Mesothelial cell of epicardium (in vitro differentiated cells): ENCODE measurements at regions not wholly inside any gene's neighbourhood (a gene's known extent, or its start where the extent isn't known, plus 50 kb on each side); places are given as distances from the start of the nearest gene placed in this dataset.

Source experiments
- DNase-seq, 2 experiments: peaks; one replicate each; pipeline ENCODE4 v3.0.0; 2021; ENCODE audit warnings: low spot score in 2 of 2; ENCODE audit not compliant: unreplicated experiment in 2 of 2
- H3K27ac Mint-ChIP-seq: 2 replicates; pipeline ENCODE4 v1.8.0; 2021; ENCODE audit warnings: mixed read lengths
- H3K27me3 Mint-ChIP-seq: 2 replicates; pipeline ENCODE4 v1.8.0; 2021; ENCODE audit warnings: low read depth, mixed read lengths
- H3K36me3 Mint-ChIP-seq: 2 replicates; pipeline ENCODE4 v1.8.0; 2021; ENCODE audit warnings: mixed read lengths
- H3K4me1 Mint-ChIP-seq: 2 replicates; pipeline ENCODE4 v1.8.0; 2021; ENCODE audit warnings: mixed read lengths
- H3K4me3 Mint-ChIP-seq: 2 replicates; pipeline ENCODE4 v1.8.0; 2021; ENCODE audit warnings: mild to moderate bottlenecking, moderate library complexity, mixed read lengths
- H3K9me3 Mint-ChIP-seq: 2 replicates; pipeline ENCODE4 v1.8.0; 2021; ENCODE audit warnings: mixed read lengths
- CTCF ChIP-seq: fragments of 200-600 bp; sonication (generic); IDR thresholded peaks from one replicate; pipeline ENCODE4 v1.5.0; 2021; ENCODE audit warnings: antibody characterized with exemption; ENCODE audit not compliant: unreplicated experiment

GRCh38 chr22:22049684-22050083 is 67.1 kb upstream of the TOP3B start:
- Mint-ChIP-seq H3K4me1 (no peaks in the 10 kb centered on the region), H3K27me3 (peaks cover 70% of the 10 kb centered on the region), H3K27ac (no peak overlapping the region), H3K36me3 (no peaks in the 10 kb centered on the region), H3K4me3 (no peak overlapping the region), H3K9me3 (peaks cover 11% of the 10 kb centered on the region)
- TF ChIP-seq CTCF, result no peak
- no peak for DNase-seq

GRCh38 chr22:22048981-22049531 is 66.5 kb upstream of the TOP3B start:
- H3K27me3 Mint-ChIP-seq, result peaks cover 71% of the 10 kb centered on the region
- no peak overlapping the region for H3K27ac Mint-ChIP-seq
- TF ChIP-seq CTCF, result no peak
- peaks cover 11% of the 10 kb centered on the region for H3K9me3 Mint-ChIP-seq
- no peaks in the 10 kb centered on the region for H3K36me3 Mint-ChIP-seq
- H3K4me1 Mint-ChIP-seq, result no peaks in the 10 kb centered on the region
- DNase-seq, result no peak
- H3K4me3 Mint-ChIP-seq, result no peak overlapping the region

GRCh38 chr22:22048318-22048942 is 65.8 kb upstream of the TOP3B start:
- Mint-ChIP-seq H3K27ac (no peak overlapping the region), H3K9me3 (peaks cover 11% of the 10 kb centered on the region), H3K27me3 (peaks cover 69% of the 10 kb centered on the region), H3K4me3 (no peak overlapping the region), H3K4me1 (no peaks in the 10 kb centered on the region), H3K36me3 (no peaks in the 10 kb centered on the region)
- no peak for DNase-seq
- no peak for TF ChIP-seq CTCF

- DNase-seq, result no peak
- H3K4me3 Mint-ChIP-seq, result no peak overlapping the region
- no peaks in the 10 kb centered on the region for H3K36me3 Mint-ChIP-seq
- no peaks in the 10 kb centered on the region for H3K4me1 Mint-ChIP-seq
- peaks cover 6% of the 10 kb centered on the region for H3K9me3 Mint-ChIP-seq
- no peak for TF ChIP-seq CTCF
- peaks cover 64% of the 10 kb centered on the region for H3K27me3 Mint-ChIP-seq
- H3K27ac Mint-ChIP-seq, result no peak overlapping the region
These were observed 65.2 kb upstream of the TOP3B start for GRCh38 chr22:22047776-22048175.

GRCh38 chr22:22047266-22047665 is 64.7 kb upstream of the TOP3B start:
- no peaks in the 10 kb centered on the region for H3K36me3 Mint-ChIP-seq
- H3K27ac Mint-ChIP-seq, result no peak overlapping the region
- no peaks in the 10 kb centered on the region for H3K4me1 Mint-ChIP-seq
- no peak for TF ChIP-seq CTCF
- peaks cover under 1% of the 10 kb centered on the region for H3K9me3 Mint-ChIP-seq
- no peak for DNase-seq
- H3K27me3 Mint-ChIP-seq, result peaks cover 59% of the 10 kb centered on the region
- H3K4me3 Mint-ChIP-seq, result no peak overlapping the region
